DMS79 (cell line): ENCODE measurements at regions not wholly inside any gene's neighbourhood (a gene's known extent, or its start where the extent isn't known, plus 50 kb on each side); places are given as distances from the start of the nearest gene placed in this dataset.
"Not testable (repeated sequence)": the region's sequence is repeated elsewhere in the genome, so short reads cannot be mapped to it uniquely, and the experiment has no call there.

Source experiments
- DNase-seq: peaks from one replicate; lab custom pipeline; 2025; lab: John Stamatoyannopoulos, UW

- no peak for DNase-seq
Measured at GRCh38 chr16:31702796-31703195, 170.8 kb upstream of the ZNF267 start.

- no peak for DNase-seq
Measured at GRCh38 chr16:31703526-31704128, 170.0 kb upstream of the ZNF267 start.

- no peak for DNase-seq
Measured at GRCh38 chr16:31704138-31704537, 169.5 kb upstream of the ZNF267 start.

- no peak for DNase-seq
Measured at GRCh38 chr16:31705371-31705770, 168.2 kb upstream of the ZNF267 start.

- DNase-seq = no peak
Measured at GRCh38 chr16:31706318-31706717, 167.3 kb upstream of the ZNF267 start.

GRCh38 chr16:31706925-31707324 lies 166.7 kb upstream of the ZNF267 start:
- DNase-seq = no peak

- DNase-seq = no peak
Measured at GRCh38 chr16:31707743-31708335, 165.8 kb upstream of the ZNF267 start.

GRCh38 chr16:31708348-31708747 lies 165.3 kb upstream of the ZNF267 start:
- no peak for DNase-seq

- DNase-seq = no peak
Measured at GRCh38 chr16:31709181-31709580, 164.4 kb upstream of the ZNF267 start.

GRCh38 chr16:31710134-31710533 lies 163.5 kb upstream of the ZNF267 start:
- no peak for DNase-seq

- DNase-seq = no peak
Measured at GRCh38 chr16:31710880-31711279, 162.7 kb upstream of the ZNF267 start.

GRCh38 chr16:31711344-31711845 lies 162.2 kb upstream of the ZNF267 start:
- DNase-seq = no peak

- DNase-seq = no peak
Measured at GRCh38 chr16:31712064-31712540, 161.5 kb upstream of the ZNF267 start.

GRCh38 chr16:31713071-31713944 lies 160.3 kb upstream of the ZNF267 start:
- DNase-seq = peak; percentile 96

- DNase-seq = no peak
Measured at GRCh38 chr16:31713945-31714902, 159.4 kb upstream of the ZNF267 start.

- DNase-seq = no peak
Measured at GRCh38 chr16:31714903-31715504, 158.6 kb upstream of the ZNF267 start.

- no peak for DNase-seq
Measured at GRCh38 chr16:31715915-31716314, 157.7 kb upstream of the ZNF267 start.

GRCh38 chr16:31718998-31719397 lies 154.6 kb upstream of the ZNF267 start:
- no peak for DNase-seq

GRCh38 chr16:31727553-31727952 lies 146.1 kb upstream of the ZNF267 start:
- DNase-seq = no peak

- no peak for DNase-seq
Measured at GRCh38 chr16:31734265-31734664, 139.3 kb upstream of the ZNF267 start.

GRCh38 chr16:31745098-31745497 lies 128.5 kb upstream of the ZNF267 start:
- DNase-seq = not testable (repeated sequence)
